Body of pancreas (tissue), 4 donors: ENCODE measurements at regions not wholly inside any gene's neighbourhood (a gene's known extent, or its start where the extent isn't known, plus 50 kb on each side); places are given as distances from the start of the nearest gene placed in this dataset.

Source experiments
- ATAC-seq: fragments of 150-250 bp; one replicate; pipeline ENCODE4 v1.9.1; 2016
- DNase-seq, 4 donors: peaks; one replicate each; pipeline ENCODE4 v3.0.0-alpha.2; 2019
- H3K27ac ChIP-seq, 4 donors: fragments of 200-600 bp; sonication (generic); 1 replicate in 3 of 4; 2 replicates in 1 of 4; pipeline versions ENCODE4 v1.5.1 to v1.6.1; 2016 to 2019; ENCODE audit warnings: mild to moderate bottlenecking in 1 of 4, mixed read lengths in 1 of 4, moderate library complexity in 1 of 4
- H3K27me3 ChIP-seq, 2 donors: fragments of 200-600 bp; sonication (generic); one replicate each; pipeline ENCODE4 v1.6.0; 2016; ENCODE audit warnings: mild to moderate bottlenecking in 1 of 2
- H3K36me3 ChIP-seq, 2 donors: fragments of 200-600 bp; sonication (generic); replicated peaks in 1 of 2; 2 replicates each; pipeline ENCODE4 v1.5.1; 2016; ENCODE audit warnings: low read depth in 2 of 2; ENCODE audit not compliant: insufficient read depth in 1 of 2
- H3K4me1 ChIP-seq: fragments of 200-600 bp; sonication (generic); one replicate; pipeline ENCODE4 v1.6.0; 2016
- H3K4me3 ChIP-seq, 2 donors: fragments of 200-600 bp; sonication (generic); 1 replicate in 1 of 2; 2 replicates in 1 of 2; pipeline ENCODE4 v1.5.1; 2016 to 2019
- H3K9me3 ChIP-seq, 3 donors: fragments of 200-600 bp; sonication (generic); 1 replicate in 2 of 3; 2 replicates in 1 of 3; pipeline ENCODE4 v1.5.1; 2016
- CTCF ChIP-seq, 7 experiments: fragments of 450-650 bp in 4 of 7; fragments of 200-600 bp in 3 of 7; sonication (generic) in 3 of 7; IDR thresholded peaks; one replicate each; pipeline ENCODE4 v1.5.1; 2016 to 2019; ENCODE audit warnings: antibody characterized with exemption in 7 of 7
- POLR2A ChIP-seq, 3 donors: fragments of 450-650 bp; IDR thresholded peaks; one replicate each; pipeline ENCODE4 v1.6.1; 2016; ENCODE audit warnings: antibody characterized with exemption in 3 of 3, mild to moderate bottlenecking in 2 of 3
- WGBS, 2 donors: methylation state at CpG; one replicate each; pipeline ENCODE4 v1.1.5; 2017; 5-methylcytosine and 5-hydroxymethylcytosine counted together
- intact Hi-C: fragments of 100-400 bp; cut with DNase I; formaldehyde crosslinking; loops from one replicate; pipeline ENCODE4 v1.15.1; 2023

GRCh38 chr4:169907705-169908104 is 118.5 kb downstream of the MFAP3L start:
- Histone ChIP-seq H3K9me3 (no peaks in the 10 kb centered on the region), H3K4me1 (no peaks in the 10 kb centered on the region), H3K27ac (no peak overlapping the region), H3K36me3 (no peaks in the 10 kb centered on the region), H3K27me3 (no peaks in the 10 kb centered on the region), H3K4me3 (no peak overlapping the region)
- DNase-seq, result no peak
- TF ChIP-seq POLR2A (IDR thresholded peaks at IDR 0.05) (no peak), CTCF (IDR thresholded peaks at IDR 0.05) (no peak)
- 92 to 95% methylated on average over 1 of the region's 1 CpG for WGBS, 2 donors
- no peak for ATAC-seq
- intact Hi-C loops, result no loop called here

- intact Hi-C loops, result no loop called here
- ATAC-seq (no peak), DNase-seq (no peak)
- no peaks in the 10 kb centered on the region for H3K4me1 ChIP-seq
- H3K36me3 ChIP-seq, result no peaks in the 10 kb centered on the region
- no peak for TF ChIP-seq POLR2A (IDR thresholded peaks at IDR 0.05)
- no peak for TF ChIP-seq CTCF (IDR thresholded peaks at IDR 0.05)
- H3K9me3 ChIP-seq, result no peaks in the 10 kb centered on the region
- H3K4me3 ChIP-seq, result no peak overlapping the region
- WGBS, 2 donors, result 42 to 67% methylated on average over 1 of the region's 1 CpG
- no peak overlapping the region for H3K27ac ChIP-seq
- H3K27me3 ChIP-seq, result no peaks in the 10 kb centered on the region
Measured at GRCh38 chr4:169906821-169907220, 119.4 kb downstream of the MFAP3L start.

- ATAC-seq (no peak), DNase-seq (no peak)
- TF ChIP-seq CTCF (IDR thresholded peaks at IDR 0.05) (no peak), POLR2A (IDR thresholded peaks at IDR 0.05) (no peak)
- Histone ChIP-seq H3K9me3 (no peaks in the 10 kb centered on the region), H3K27ac (no peak overlapping the region), H3K4me1 (no peaks in the 10 kb centered on the region), H3K4me3 (no peak overlapping the region), H3K27me3 (no peaks in the 10 kb centered on the region), H3K36me3 (no peaks in the 10 kb centered on the region)
- WGBS, 2 donors, result 80 to 86% methylated on average over 2 of the region's 2 CpGs
- intact Hi-C loops, result no loop called here
Measured at GRCh38 chr4:169906104-169906503, 120.1 kb downstream of the MFAP3L start.

GRCh38 chr4:169902658-169903345 is 123.4 kb downstream of the MFAP3L start:
- no peak overlapping the region for H3K4me3 ChIP-seq
- H3K27ac ChIP-seq, result no peak overlapping the region
- H3K27me3 ChIP-seq, result no peaks in the 10 kb centered on the region
- no peaks in the 10 kb centered on the region for H3K4me1 ChIP-seq
- no peak for TF ChIP-seq POLR2A (IDR thresholded peaks at IDR 0.05)
- TF ChIP-seq CTCF (IDR thresholded peaks at IDR 0.05), result no peak
- H3K36me3 ChIP-seq, result no peaks in the 10 kb centered on the region
- H3K9me3 ChIP-seq, result no peaks in the 10 kb centered on the region
- intact Hi-C loops, result no loop called here
- WGBS, 2 donors, result 57 to 60% methylated on average over 9 of the region's 9 CpGs
- ATAC-seq, result no peak
- no peak for DNase-seq

- TF ChIP-seq POLR2A (IDR thresholded peaks at IDR 0.05) (no peak), CTCF (IDR thresholded peaks at IDR 0.05) (no peak)
- no peaks in the 10 kb centered on the region for H3K27me3 ChIP-seq
- ATAC-seq (no peak), DNase-seq (no peak)
- no peaks in the 10 kb centered on the region for H3K4me1 ChIP-seq
- H3K4me3 ChIP-seq, result no peak overlapping the region
- intact Hi-C loops, result no loop called here
- no peaks in the 10 kb centered on the region for H3K36me3 ChIP-seq
- no peaks in the 10 kb centered on the region for H3K9me3 ChIP-seq
- no peak overlapping the region for H3K27ac ChIP-seq
- WGBS, 2 donors, result 72 to 76% methylated on average over 6 of the region's 6 CpGs
Measured at GRCh38 chr4:169900241-169900845, 125.9 kb downstream of the MFAP3L start.
